PC-9 (cell line): ENCODE measurements at regions not wholly inside any gene's neighbourhood (a gene's known extent, or its start where the extent isn't known, plus 50 kb on each side); places are given as distances from the start of the nearest gene placed in this dataset.

Source experiments
- CTCF ChIP-seq: fragments of 200-600 bp; sonication (generic); conservative IDR thresholded peaks from 2 replicates; pipeline ENCODE4 v1.6.1; 2017; ENCODE audit warnings: mixed run types, antibody characterized with exemption, mild to moderate bottlenecking, moderate library complexity
- EZH2 ChIP-seq: fragments of 200-600 bp; sonication (generic); IDR thresholded peaks from 2 replicates; pipeline ENCODE4 v1.8.0; 2017; ENCODE audit warnings: antibody characterized with exemption, low read depth

- no peak for TF ChIP-seq CTCF
- TF ChIP-seq EZH2: no peak
These were observed 55.5 kb upstream of the CCDC167 start for GRCh38 chr6:37555040-37555781.
